PC-3 (cell line): ENCODE measurements at regions not wholly inside any gene's neighbourhood (a gene's known extent, or its start where the extent isn't known, plus 50 kb on each side); places are given as distances from the start of the nearest gene placed in this dataset.

Experiments used
- CTCF ChIP-seq: fragments of 300-600 bp; sonication (generic); conservative IDR thresholded peaks from 2 replicates; pipeline ENCODE4 v1.5.1; 2017; ENCODE audit warnings: antibody characterized with exemption, low read depth, mild to moderate bottlenecking, low read length
- EZH2phosphoT487 ChIP-seq: fragments of 300-600 bp; sonication (generic); IDR thresholded peaks from 2 replicates; pipeline ENCODE4 v1.6.1; 2018; ENCODE audit warnings: mild to moderate bottlenecking, antibody characterized with exemption, low read length, borderline replicate concordance

GRCh38 chr4:125847518-125847917 is 532.8 kb downstream of the FAT4 start:
- no peak for TF ChIP-seq CTCF
- TF ChIP-seq EZH2phosphoT487, result no peak
